Gastrocnemius medialis (tissue), 4 donors: ENCODE measurements at regions not wholly inside any gene's neighbourhood (a gene's known extent, or its start where the extent isn't known, plus 50 kb on each side); places are given as distances from the start of the nearest gene placed in this dataset.

Source experiments
- ATAC-seq, 2 donors: fragments of 150-250 bp; one replicate each; pipeline ENCODE4 v1.9.1; 2016
- DNase-seq, 2 donors: peaks; one replicate each; pipeline ENCODE4 v3.0.0-alpha.2; 2019
- H3K27ac ChIP-seq, 4 donors: fragments of 200-600 bp; sonication (generic); 1 replicate in 1 of 4; 2 replicates in 3 of 4; pipeline ENCODE4 v1.5.1; 2016 to 2018; ENCODE audit warnings: mild to moderate bottlenecking in 2 of 4, moderate library complexity in 1 of 4
- H3K27me3 ChIP-seq, 3 donors: fragments of 200-600 bp; sonication (generic) in 2 of 3; 1 replicate in 1 of 3; 2 replicates in 2 of 3; pipeline versions ENCODE4 v1.5.1 to v1.6.0; 2016 to 2019; ENCODE audit warnings: mild to moderate bottlenecking in 1 of 3, moderate library complexity in 1 of 3
- H3K36me3 ChIP-seq, 2 donors: fragments of 200-600 bp; sonication (generic) in 1 of 2; one replicate each; pipeline ENCODE4 v1.5.1; 2017 to 2018
- H3K4me1 ChIP-seq, 2 donors: fragments of 200-600 bp; sonication (generic) in 1 of 2; one replicate each; pipeline ENCODE4 v1.5.1; 2016 to 2017; ENCODE audit warnings: mild to moderate bottlenecking in 2 of 2
- H3K4me3 ChIP-seq, 4 donors: fragments of 200-600 bp; sonication (generic) in 3 of 4; 1 replicate in 1 of 4; 2 replicates in 3 of 4; pipeline ENCODE4 v1.5.1; 2016 to 2019; ENCODE audit warnings: mild to moderate bottlenecking in 2 of 4
- H3K9me3 ChIP-seq, 3 donors: fragments of 200-600 bp; sonication (generic) in 2 of 3; 1 replicate in 1 of 3; 2 replicates in 2 of 3; pipeline ENCODE4 v1.5.1; 2016 to 2019
- CTCF ChIP-seq, 5 experiments: fragments of 450-650 bp in 3 of 5; fragments of 200-600 bp in 2 of 5; sonication (generic) in 2 of 5; IDR thresholded peaks in 4 of 5; conservative IDR thresholded peaks in 1 of 5; 1 replicate in 4 of 5; 2 replicates in 1 of 5; pipeline ENCODE4 v1.5.1; 2016 to 2019; ENCODE audit warnings: antibody characterized with exemption in 5 of 5, mild to moderate bottlenecking in 3 of 5, moderate library complexity in 3 of 5
- POLR2A ChIP-seq, 2 donors: fragments of 450-650 bp; IDR thresholded peaks; one replicate each; pipeline ENCODE4 v1.6.1; 2017; ENCODE audit warnings: antibody characterized with exemption in 2 of 2, mild to moderate bottlenecking in 2 of 2, moderate library complexity in 2 of 2
- in situ Hi-C, 4 donors: fragments of 200-750 bp; cut with MboI; loops; one replicate each; pipeline versions ENCODE4 v1.15.0 to v1.8.0; 2017; ENCODE audit warnings: low sequenced_read_pairs in 4 of 4
- intact Hi-C: fragments of 100-400 bp; cut with DNase I; formaldehyde crosslinking; loops from one replicate; pipeline ENCODE4 v1.15.1; 2023; ENCODE audit warnings: low total_unique reads

- intact Hi-C loops, result no loop called here
- H3K27me3 ChIP-seq, result no peaks in the 10 kb centered on the region
Measured at GRCh38 chr11:36994208-36994607, 396.2 kb upstream of the RAG2 start.

GRCh38 chr11:36988556-36988955 lies 390.5 kb upstream of the RAG2 start:
- intact Hi-C loops, result no loop called here
- Histone ChIP-seq H3K27me3 (no peaks in the 10 kb centered on the region), H3K9me3 (no peaks in the 10 kb centered on the region), H3K4me1 (no peaks in the 10 kb centered on the region), H3K36me3 (no peaks in the 10 kb centered on the region), H3K27ac (no peak overlapping the region), H3K4me3 (no peak overlapping the region)
- ATAC-seq (no peak), DNase-seq (no peak)
- in situ Hi-C loops, result no loop called here
- TF ChIP-seq POLR2A (IDR thresholded peaks at IDR 0.05) (no peak), CTCF (IDR thresholded peaks at IDR 0.05 in 4 of 5, conservative IDR thresholded peaks at IDR 0.05 in 1 of 5) (no peak)

More at GRCh38 chr11:36994208-36994607, 396.2 kb upstream of the RAG2 start:
- ATAC-seq (no peak), DNase-seq (no peak)
- in situ Hi-C loops, result no loop called here
- Histone ChIP-seq H3K36me3 (no peaks in the 10 kb centered on the region), H3K27ac (no peak overlapping the region), H3K4me1 (no peaks in the 10 kb centered on the region), H3K9me3 (no peaks in the 10 kb centered on the region), H3K4me3 (no peak overlapping the region)
- TF ChIP-seq CTCF (IDR thresholded peaks at IDR 0.05 in 4 of 5, conservative IDR thresholded peaks at IDR 0.05 in 1 of 5) (no peak), POLR2A (IDR thresholded peaks at IDR 0.05) (no peak)

- ATAC-seq (no peak), DNase-seq (no peak)
- in situ Hi-C loops, result no loop called here
- intact Hi-C loops, result no loop called here
- Histone ChIP-seq H3K9me3 (no peaks in the 10 kb centered on the region), H3K36me3 (no peaks in the 10 kb centered on the region), H3K27ac (no peak overlapping the region), H3K27me3 (no peaks in the 10 kb centered on the region), H3K4me3 (no peak overlapping the region), H3K4me1 (no peaks in the 10 kb centered on the region)
- TF ChIP-seq CTCF (IDR thresholded peaks at IDR 0.05 in 4 of 5, conservative IDR thresholded peaks at IDR 0.05 in 1 of 5), result no peak
- no peak for TF ChIP-seq POLR2A (IDR thresholded peaks at IDR 0.05)
Measured at GRCh38 chr11:36985562-36985961, 387.5 kb upstream of the RAG2 start.

GRCh38 chr11:36976741-36977140 lies 378.7 kb upstream of the RAG2 start:
- intact Hi-C loops (no loop called here), in situ Hi-C loops (no loop called here)
- ATAC-seq (no peak), DNase-seq (no peak)
- Histone ChIP-seq H3K4me1 (no peaks in the 10 kb centered on the region), H3K36me3 (no peaks in the 10 kb centered on the region), H3K27me3 (no peaks in the 10 kb centered on the region), H3K9me3 (no peaks in the 10 kb centered on the region), H3K4me3 (no peak overlapping the region), H3K27ac (no peak overlapping the region)
- TF ChIP-seq CTCF (IDR thresholded peaks at IDR 0.05 in 4 of 5, conservative IDR thresholded peaks at IDR 0.05 in 1 of 5) (no peak), POLR2A (IDR thresholded peaks at IDR 0.05) (no peak)

GRCh38 chr11:36974771-36975170 lies 376.7 kb upstream of the RAG2 start:
- in situ Hi-C loops (no loop called here), intact Hi-C loops (no loop called here)
- no peak for DNase-seq
- TF ChIP-seq CTCF (IDR thresholded peaks at IDR 0.05 in 4 of 5, conservative IDR thresholded peaks at IDR 0.05 in 1 of 5), result no peak
- TF ChIP-seq POLR2A (IDR thresholded peaks at IDR 0.05), result no peak
- Histone ChIP-seq H3K4me3 (no peak overlapping the region), H3K36me3 (no peaks in the 10 kb centered on the region), H3K27me3 (no peaks in the 10 kb centered on the region), H3K27ac (no peak overlapping the region), H3K4me1 (no peaks in the 10 kb centered on the region), H3K9me3 (no peaks in the 10 kb centered on the region)
- no peak for ATAC-seq
